Stimulated activated CD8-positive, alpha-beta memory T cell treated with anti-CD3 and anti-CD28 coated beads, Interleukin-12 subunit alpha, Interleukin-12 subunit beta, amount 100 ng/mL, for 24 hours (primary cell): ENCODE measurements at regions not wholly inside any gene's neighbourhood (a gene's known extent, or its start where the extent isn't known, plus 50 kb on each side); places are given as distances from the start of the nearest gene placed in this dataset.
A peak's percentile ranks its signal among the peaks of the same experiment; 100 is the strongest.

Experiments
- DNase-seq: peaks from one replicate; pipeline ENCODE4 v3.0.0-alpha.2; 2020; ENCODE audit errors: extremely low read depth

DNA sequence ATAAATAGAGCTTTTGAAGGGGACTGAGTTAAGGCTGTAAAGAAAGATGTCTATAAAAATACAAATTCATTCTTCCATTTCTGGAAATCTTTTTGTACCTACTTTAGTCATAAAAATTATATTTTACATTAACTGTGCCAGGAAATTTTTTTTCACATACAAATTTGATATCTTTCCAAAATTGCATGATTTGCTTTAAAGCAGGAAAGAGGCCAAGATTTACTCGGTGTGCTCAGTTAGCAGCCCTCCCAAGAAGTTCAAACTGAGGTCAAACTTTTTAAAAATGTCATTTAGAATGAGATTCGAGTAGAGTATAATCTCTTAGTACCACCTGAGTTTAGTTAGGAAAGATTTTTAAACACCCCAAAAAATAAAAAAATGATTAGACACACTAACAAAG lies 173.2 kb upstream of the GRIP1 start:
- no peak for DNase-seq

DNA sequence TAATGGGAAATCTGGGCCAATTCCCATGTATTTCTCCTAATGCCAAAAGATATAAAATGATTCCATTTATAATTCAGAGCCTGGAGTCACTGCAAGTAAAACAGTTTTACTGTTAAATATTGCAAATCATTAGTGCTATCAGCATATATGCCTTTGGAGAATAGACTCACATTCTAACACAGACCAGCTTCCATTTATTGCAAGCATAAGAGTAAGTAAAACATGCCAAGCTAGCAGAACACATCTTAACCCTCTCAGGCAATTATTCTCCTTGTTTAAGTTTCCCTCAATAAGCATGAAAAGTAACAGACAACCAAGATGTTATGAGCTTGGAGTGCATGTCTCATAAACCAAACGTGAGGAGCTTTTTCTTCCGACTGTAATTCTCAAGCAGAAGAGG lies 173.9 kb upstream of the GRIP1 start:
- no peak for DNase-seq

DNA sequence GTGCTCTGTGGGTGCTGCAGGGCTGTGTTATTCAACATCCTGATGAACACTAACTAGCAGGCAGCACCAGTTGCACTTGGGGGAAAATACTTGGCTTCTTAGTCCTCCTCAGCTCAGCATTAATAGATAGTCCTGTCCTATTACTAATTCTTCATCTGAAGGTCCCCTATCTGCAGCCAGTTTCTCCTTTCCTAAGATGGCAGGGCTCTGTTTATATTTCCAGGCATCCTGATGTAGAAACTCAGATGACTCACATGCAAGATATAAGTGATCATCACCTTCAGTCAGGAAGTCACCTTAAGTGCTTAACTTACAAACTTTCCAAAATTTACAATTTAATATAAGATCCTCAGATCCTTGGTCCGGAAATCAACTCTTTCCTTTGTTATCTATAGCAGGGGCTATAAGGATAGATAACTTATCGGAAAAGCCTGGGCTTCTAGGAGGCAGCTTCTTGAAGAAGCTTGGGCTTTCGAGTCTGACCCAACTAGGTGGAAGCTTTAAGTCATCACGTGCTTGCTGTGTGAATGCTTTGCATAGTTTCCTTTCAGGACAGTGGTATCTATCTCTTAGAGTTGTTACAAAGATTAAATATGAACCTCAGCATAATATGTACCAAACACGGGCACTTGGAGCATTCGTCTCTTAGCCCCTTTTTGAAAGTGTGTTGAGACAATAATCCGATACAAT lies 181.0 kb upstream of the GRIP1 start:
- no peak for DNase-seq

DNA sequence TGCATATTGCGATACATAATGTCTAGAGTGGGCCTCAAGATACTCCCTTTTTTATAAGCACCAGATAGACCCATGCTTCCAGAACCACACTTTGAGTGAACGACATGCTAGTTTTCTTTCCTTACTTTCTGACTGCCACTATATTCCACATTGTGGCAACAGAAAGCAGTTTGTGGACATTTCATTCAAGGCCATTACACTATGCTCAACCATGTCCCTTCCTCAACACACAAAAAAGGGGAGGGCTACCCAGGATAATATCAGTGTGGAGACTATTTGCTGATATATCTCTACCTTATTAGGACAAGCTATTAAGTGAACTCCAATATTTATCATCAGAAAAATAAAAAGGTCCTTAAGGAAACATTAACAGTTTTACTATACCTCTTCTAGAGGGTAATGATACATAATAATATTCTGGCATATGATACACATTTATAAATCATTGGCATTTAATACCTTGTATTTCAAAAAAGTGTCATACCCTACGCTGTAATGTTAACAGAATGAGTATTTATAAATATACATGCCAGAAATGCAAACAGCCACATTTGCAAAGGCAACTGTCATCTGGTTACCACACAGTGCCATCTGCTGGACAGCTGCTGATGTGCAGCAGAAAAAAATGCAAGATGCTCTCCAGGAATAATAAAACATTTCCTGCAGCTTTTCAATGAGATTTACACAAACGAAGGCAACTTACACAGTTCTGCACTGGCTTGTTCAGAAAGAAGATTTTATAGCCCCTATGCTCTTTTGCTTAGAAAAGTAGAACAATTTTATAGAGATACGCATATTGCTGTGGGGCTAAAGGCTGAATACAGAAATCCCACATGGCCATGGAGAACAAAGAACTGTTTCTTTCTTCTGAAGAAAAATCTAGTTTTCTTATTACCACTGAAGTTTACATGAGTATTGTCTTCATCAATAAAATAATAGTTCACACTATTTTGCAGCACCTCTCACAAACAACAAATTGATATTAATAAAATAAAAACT lies 182.2 kb upstream of the GRIP1 start:
- DNase-seq, result peak; percentile 21

DNA sequence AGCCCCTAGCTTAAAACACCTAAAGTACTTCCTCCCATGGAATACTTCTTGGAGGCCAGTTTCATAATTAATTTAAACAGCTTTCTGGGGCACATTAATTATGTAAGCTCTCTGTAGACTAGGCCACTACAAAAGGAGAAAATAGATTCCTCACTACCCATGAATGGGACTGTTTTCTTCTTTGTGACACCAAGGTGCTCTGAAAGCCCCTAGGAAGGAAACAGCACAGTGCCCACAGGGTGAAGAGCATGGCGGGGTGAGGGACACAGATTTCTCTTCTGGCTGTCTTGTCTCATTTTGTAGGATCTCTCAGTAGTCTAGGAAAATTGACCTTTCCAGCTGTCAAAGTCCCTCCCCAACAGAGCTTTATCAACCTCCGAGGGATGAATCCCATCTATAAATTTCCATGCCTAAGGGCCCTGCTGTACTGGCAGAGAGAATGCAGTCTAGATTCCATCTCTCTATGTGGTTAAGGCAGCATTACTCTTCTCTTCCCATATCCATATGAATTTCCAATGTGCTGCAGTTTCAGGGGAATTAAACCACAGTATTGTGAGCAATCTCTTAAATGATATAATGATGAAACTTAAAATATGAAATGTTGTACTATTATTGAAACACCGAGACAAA lies 183.6 kb upstream of the GRIP1 start:
- DNase-seq, result no peak

DNA sequence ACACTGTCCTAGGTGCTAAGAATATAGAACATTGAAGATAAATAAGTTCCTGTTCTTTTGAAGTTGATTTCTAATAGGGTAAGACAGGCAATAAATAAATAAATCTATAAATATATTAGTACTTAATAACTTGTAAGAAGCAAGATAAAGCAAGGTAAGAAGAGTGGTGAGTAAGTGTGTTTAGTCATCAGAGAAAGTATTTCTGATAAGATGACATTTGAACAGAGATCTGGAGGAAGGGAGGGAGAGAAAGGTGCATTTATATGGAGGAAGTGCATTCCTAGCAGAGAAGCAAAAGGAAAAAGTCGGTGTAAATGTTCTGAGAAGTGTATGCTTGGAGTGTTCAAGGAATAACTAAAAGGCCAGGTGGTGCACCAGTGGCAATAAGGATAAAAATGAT lies 184.4 kb upstream of the GRIP1 start:
- no peak for DNase-seq

DNA sequence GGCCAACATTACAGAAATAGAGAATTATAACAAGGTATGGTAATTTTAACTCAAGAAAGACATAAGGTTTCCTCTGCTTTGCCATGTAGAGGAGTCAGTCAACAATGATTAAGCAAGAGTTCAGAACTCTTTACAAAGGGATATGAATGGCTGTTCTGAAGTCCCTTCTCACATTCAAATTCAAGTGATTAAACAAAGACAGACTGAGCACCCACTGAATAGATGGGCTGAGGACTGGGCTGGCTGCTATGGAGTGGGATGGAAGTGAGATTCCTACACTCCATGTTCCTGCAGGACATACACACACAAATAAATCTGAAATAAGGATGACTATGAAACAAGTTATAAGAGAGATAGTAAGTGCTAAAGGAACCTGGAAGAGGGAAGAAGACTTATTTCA lies 199.0 kb upstream of the GRIP1 start:
- DNase-seq, result no peak

DNA sequence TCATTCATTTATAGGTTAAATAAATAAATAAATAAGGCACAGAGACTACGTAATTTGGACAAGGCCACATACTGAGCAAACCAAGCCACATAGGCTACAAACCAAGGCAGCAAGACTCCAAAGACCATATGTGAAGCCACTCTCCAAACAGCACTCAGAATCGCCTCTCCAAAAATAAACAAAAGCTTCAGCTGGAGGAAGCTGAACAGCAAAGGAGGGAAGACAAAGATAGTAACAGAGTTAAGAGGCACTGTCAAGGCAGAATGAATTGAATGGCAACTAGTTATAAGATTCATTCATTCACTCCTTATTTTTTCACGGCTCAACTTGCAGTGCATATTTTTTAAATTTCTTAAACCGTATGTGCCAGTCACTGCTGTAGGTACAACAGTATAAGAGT lies 200.5 kb upstream of the GRIP1 start:
- DNase-seq, result no peak

DNA sequence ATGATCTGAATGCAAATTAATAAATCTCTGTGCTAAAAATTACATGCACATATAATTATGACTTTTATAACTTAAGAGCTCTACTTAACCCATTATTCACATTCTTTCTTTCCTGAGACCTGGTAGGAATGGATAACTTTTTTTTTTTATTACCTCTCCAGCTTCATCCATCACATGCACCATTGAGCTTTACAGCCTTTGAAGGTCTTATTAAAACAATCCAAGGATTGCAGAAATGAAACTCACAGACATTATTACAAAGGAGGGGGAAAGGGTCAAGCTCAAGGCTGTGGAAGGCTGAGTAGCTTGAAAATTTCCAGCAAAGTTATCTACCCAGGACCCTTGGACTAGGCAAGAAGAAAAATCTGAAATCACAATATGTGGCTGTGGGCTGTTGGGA lies 202.5 kb upstream of the GRIP1 start:
- DNase-seq, result no peak

DNA sequence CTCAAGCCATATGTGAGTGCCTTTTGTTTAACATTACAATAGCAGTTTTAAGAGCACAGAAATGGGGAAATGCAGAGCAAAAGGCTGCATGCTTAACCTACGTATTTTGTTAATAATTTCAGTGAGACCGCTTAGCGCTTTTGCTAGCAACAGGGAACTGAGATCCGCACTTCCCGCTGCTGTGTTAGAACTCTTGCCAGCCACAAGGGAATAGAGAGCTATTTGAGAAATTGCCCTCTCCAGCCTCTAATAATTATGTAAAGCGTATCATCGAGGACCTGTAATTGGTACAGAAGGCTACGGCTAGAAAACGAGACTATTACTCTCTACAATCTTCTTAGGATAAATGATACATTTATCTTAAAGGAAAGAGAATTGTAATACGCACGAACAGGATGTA lies 205.2 kb upstream of the GRIP1 start:
- no peak for DNase-seq

DNA sequence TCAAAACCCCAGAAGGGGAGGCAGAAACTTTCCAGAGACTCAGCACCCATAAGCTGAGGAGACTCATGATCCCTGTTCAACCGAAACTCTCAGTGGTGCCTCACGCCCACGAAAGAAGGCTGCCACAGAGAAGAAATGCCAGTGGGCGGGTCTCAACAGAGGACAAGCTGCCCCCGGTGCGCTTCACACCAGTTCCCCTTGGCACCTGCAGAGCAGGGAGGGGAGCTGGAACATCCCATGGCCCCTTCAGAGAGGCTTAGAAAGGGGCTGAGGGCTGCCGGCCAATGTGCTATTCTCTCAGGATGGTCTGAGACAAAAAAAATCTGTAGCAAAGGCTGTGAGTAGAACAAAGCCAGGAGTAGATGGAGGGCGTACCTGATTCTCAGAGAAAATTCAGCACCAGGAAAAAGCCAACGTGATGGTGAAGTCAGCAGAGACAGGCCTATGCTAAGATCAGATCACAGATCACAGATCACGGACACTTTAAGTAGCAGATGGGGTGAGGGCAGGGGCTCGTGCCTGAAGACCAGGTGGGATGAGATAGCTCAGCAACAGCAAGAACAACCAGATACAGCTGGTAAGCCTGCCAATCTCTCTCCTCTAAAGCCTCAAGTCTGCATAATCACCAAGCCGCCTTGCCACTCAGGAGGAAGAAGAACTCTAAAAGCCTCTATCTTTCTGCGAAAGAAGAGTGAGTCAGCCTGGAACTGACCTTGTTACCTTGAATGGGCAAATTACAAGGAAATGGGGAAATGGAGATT lies 206.4 kb upstream of the GRIP1 start:
- DNase-seq, result no peak

DNA sequence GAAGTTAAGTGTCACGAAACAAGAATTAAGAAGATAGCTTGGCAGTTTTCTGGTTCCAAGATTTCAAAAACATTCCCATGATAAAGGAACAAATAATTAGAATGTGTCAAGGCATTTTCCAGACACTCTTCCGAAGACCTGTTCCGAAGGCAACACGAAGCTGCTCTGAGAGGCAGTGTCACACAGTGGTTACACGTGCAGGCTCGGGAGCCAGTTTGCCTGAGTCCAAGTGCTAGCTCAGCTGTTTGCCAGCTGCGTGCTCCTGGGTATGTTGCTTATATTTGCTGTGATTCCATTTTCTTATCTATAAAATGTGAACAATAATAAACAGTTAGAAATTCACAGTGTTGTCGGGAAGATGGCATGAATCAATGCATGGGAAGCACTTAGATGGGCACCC lies 217.9 kb upstream of the GRIP1 start:
- DNase-seq, result no peak

DNA sequence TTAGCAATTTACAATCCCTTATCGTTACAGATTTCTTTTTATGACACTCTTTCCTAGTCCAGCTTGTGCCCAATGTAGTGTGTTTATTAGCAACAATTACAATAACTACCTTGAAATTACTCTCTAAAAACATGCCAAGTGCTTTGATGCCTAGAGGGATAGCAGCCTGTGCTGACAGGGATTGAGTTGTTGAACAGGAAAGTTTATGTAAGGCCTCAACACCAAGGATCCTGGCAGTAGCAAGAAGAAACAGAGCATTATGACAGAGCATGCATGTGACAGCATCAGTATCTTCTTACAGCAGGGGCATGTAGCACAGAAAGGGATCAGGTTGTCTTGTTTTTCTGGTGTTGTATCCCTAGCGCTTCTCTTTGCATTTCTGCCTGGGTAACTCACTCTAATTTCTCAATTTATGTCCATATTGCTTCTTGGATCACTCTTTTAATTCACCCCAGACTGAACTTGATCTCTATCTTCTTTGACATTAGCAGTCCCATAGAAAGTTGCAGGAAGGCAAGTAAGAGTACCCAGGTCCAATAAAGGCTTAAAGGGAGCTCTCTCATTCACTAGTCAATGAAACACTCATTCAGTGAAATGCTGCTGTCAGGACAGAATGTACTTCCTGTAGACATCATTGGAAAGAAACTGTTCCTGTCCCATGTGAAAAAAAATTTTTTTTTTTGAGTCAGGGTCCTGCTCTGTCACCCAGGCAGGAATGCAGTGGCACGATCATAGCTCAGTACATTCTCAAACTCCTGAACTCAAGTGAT lies 220.0 kb upstream of the GRIP1 start:
- DNase-seq, result no peak

DNA sequence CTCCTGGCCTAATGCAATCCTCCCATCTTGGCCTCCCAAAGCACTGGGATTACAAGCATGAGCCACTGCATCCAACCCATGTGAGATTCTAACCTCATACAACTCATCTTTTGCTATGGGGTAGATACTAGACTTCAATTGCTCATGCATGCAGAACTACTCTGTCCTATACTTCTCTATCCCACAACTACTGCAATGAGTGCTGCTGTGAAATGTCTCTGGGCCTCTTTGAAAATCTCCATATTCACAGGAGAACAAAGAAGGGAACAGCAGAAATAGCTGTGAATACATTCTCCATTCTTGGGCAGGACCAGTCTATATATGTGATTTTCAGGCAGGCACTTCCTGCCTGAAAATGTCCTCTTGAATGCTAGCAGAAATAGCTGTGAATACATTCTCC lies 220.7 kb upstream of the GRIP1 start:
- no peak for DNase-seq

DNA sequence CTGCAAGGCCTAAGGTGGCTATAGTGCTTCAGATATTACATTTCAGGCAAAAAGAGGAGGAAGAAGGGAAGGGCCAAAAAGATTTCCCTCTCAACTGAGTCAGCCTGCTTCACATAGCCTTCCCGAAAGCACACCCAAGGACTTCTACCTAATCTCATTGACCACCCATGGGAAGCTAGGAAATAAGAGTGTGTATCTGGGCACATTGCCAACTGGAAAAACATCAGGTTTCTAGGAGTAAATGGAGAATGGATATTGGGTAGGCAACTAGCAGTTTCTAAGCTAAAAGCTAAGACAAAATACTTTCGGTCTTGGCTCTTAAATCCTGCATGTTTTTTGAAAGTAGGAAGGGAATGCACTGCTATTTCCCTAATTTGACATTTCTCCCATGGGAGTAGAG lies 221.7 kb upstream of the GRIP1 start:
- no peak for DNase-seq

DNA sequence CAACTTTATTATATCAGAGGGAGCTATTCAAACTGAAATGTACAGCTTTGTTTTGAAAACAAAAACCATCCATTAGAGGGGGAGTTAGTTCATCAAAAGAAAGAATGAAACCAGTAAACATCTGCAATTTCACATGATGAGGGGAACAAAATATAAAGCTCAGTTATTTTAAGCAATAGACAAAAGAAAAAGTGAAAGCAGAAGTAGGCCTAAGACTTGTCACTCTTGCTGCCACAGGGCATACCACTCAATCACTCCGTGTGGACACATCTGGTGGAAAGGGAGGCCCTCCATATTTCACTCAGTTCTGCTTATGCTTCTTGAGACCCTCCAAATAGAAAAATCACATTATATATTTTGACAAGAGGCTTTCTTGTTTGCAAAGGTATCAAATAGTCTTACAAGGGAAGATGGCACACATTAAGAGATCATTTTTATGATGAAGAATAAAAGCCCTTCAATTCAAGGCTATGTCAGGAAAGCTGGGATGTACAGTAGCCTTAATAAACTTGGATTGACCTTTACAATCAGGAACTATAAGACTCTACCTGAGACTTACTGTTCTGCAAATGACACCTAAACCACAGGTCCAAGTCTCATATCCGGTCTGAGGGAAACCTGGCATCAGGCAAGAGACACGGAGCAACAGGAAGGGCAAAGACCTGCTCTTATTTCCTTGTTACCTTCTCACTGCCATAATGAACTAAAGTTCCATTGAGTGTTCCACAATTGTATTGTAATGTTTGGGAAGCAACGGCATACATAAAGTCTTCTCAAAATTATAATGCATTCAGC lies 222.5 kb upstream of the GRIP1 start:
- no peak for DNase-seq

DNA sequence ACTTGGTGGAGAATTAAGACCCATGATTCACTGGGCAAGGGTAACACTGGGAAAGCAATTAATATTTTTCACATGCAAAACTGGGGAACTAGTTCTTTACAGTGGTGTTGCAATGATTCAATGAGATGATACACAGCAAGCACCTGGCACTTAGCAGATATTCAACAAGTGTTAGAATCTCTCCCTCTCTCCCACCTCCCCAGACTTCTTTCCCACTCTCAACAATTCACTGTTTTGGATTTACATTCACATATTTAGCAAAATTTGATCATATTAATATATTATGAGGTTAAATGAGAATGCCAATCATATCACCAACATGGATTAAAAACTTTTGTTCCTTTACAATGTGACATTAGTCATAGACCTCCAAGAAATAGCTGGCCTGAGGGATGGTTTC lies 223.1 kb upstream of the GRIP1 start:
- DNase-seq, result no peak

DNA sequence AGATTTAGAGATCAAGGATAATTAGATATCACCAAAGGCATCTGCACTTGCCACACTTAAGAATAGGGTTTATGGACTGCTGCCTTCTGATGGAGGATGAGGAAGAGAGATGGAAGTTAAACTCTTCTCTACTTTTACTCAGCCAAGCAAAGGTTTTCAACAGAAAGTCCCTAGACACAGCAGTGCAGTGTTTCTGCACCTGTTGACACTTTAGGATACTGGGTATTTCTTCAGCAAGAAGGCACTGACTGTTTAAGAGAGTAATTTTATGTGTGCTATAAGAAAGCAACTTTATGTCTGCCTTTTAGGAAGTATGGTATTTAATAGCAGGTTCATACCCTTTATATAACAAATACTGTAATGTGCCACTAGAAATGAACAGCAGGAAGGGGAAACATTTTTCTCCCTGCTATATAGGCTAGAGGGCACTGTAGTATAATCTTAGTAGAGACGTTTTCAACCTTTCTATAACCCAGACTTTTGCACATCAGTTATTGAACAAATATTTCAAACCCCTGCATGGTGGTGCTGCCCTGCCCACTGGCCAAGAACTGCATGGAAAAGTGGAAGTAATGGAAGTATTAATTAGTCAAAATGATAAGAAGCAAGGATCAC lies 225.0 kb upstream of the GRIP1 start:
- no peak for DNase-seq

DNA sequence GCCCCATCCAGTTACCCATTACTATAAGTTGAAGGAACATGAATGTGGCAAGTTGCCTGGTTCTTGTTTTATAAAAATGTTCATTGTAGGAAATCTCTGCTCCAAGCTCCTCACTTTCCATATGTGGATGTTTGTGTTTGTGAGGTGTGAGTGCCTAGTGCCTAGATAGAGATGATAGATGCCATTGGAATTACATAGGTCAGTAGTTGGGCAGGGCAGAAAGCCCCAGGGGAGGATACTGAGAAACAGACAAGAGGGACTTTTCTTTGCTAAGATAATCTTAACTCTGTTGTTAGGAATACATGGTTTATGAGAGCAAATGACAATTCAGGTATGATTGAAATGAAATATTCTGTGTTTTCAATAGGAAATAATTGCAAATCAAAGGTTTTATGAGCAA lies 226.3 kb upstream of the GRIP1 start:
- DNase-seq, result no peak

DNA sequence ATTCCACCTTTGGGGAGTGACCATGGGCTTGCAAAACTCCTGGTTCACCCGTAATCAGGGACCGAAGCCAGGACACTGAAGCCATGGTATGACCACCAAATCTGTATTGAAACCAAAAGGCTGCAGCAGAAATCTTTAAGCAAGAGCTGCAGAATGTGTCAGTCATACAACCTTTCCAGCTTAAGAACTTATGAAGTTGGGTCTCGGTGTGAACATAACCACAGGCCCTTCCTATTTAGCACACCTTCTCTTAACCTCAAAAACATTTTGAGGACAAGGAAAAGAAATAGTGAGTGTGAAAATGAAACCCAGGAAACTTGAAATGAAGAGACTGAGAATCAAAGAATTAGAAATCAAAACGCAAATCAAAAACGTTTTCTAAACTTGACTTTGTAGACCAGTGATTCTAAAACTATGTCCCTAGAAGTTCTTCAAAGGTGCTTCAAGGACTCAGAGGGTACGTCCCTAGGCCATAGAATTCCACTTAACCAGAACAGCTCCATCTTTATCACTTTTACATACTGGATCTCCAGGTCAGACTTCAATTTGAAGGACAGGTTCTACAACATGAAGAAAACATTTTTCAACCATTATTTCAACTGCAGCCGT lies 231.6 kb upstream of the GRIP1 start:
- DNase-seq, result no peak
